ENCODE measurements at regions not wholly inside any gene's neighbourhood (a gene's known extent, or its start where the extent isn't known, plus 50 kb on each side); places are given as distances from the start of the nearest gene placed in this dataset.

DNA sequence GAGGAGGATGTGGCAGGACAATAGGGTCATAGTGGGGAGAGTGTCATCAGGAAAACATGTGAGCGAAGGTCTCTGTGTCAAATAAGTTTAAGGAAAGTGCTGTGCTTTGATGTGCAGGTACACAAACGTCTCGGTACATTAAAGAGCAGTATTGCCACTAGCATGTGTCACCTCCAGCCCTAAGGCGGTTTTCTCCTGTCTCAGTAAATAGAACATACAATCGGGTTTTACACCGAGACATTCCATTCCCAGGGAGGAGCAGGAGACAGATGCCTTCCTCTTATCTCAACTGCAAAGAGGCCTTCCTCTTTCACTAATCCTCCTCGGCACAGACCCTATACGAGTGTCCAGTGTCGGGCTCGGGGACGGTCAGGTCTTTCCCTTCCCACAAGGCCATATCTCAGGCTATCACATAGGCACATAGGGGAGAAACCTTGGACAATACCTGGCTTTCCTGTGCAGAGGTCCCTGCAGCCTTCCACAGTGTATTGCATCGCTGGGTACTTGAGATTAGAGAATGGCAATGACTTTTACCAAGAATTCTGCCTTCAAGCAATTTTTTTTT, 684.5 kb downstream of the PDHA2 start:
- Histone ChIP-seq H3K79me2 (replicated peaks; ENCODE audit: insufficient read depth) (no peaks in the 10 kb centered on the region), H3K27me3 (ENCODE audit: insufficient read depth) (no peaks in the 10 kb centered on the region), H3K27ac (ENCODE audit: low read depth) (no peak overlapping the region), H4K20me1 (replicated peaks; ENCODE audit: insufficient read depth) (no peaks in the 10 kb centered on the region), H3K4me3 (no peak overlapping the region), H3K36me3 (ENCODE audit: insufficient read depth) (no peaks in the 10 kb centered on the region), H3K4me1 (ENCODE audit: insufficient read depth) (no peaks in the 10 kb centered on the region), H3K4me2 (no peak overlapping the region), H2AFZ (no peak overlapping the region), H3F3A (replicated peaks; ENCODE audit: low read depth) (no peaks in the 10 kb centered on the region), H3K9me2 (ENCODE audit: insufficient read depth) (peaks cover 17% of the 10 kb centered on the region)
- Mint-ChIP-seq H3K4me3 (no peak overlapping the region), H3K4me1 (no peaks in the 10 kb centered on the region), H3K9me3 (peaks cover 12% of the 10 kb centered on the region), H3K36me3 (ENCODE audit: low read depth) (peaks cover 9% of the 10 kb centered on the region; the same call in 2 of the 3 replicates), H3K27me3 (ENCODE audit: insufficient read depth, low read depth, poor library complexity) (no peaks in the 10 kb centered on the region), H3K27ac (no peak overlapping the region)
- ATAC-seq (no peak), DNase-seq (ENCODE audit: low spot score) (no peak)
- TF ChIP-seq, protein P1, sequence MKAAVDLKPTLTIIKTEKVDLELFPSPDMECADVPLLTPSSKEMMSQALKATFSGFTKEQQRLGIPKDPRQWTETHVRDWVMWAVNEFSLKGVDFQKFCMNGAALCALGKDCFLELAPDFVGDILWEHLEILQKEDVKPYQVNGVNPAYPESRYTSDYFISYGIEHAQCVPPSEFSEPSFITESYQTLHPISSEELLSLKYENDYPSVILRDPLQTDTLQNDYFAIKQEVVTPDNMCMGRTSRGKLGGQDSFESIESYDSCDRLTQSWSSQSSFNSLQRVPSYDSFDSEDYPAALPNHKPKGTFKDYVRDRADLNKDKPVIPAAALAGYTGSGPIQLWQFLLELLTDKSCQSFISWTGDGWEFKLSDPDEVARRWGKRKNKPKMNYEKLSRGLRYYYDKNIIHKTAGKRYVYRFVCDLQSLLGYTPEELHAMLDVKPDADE (IDR thresholded peaks at IDR 0.05) = no peak
- TF ChIP-seq JUNB (IDR thresholded peaks at IDR 0.05; ENCODE audit: unreplicated experiment) = no peak
- TF ChIP-seq EZH2phosphoT487 (IDR thresholded peaks at IDR 0.05; ENCODE audit: unreplicated experiment) = no peak
- TF ChIP-seq ZNF114 (CRISPR knock-in tag; IDR thresholded peaks at IDR 0.05) = no peak
- TF ChIP-seq NANOG (IDR thresholded peaks at IDR 0.05; ENCODE audit: borderline replicate concordance) = no peak
- TF ChIP-seq EZH2 (IDR thresholded peaks at IDR 0.05; ENCODE audit: low read depth, unreplicated experiment) = no peak
- TF ChIP-seq, protein P2, sequence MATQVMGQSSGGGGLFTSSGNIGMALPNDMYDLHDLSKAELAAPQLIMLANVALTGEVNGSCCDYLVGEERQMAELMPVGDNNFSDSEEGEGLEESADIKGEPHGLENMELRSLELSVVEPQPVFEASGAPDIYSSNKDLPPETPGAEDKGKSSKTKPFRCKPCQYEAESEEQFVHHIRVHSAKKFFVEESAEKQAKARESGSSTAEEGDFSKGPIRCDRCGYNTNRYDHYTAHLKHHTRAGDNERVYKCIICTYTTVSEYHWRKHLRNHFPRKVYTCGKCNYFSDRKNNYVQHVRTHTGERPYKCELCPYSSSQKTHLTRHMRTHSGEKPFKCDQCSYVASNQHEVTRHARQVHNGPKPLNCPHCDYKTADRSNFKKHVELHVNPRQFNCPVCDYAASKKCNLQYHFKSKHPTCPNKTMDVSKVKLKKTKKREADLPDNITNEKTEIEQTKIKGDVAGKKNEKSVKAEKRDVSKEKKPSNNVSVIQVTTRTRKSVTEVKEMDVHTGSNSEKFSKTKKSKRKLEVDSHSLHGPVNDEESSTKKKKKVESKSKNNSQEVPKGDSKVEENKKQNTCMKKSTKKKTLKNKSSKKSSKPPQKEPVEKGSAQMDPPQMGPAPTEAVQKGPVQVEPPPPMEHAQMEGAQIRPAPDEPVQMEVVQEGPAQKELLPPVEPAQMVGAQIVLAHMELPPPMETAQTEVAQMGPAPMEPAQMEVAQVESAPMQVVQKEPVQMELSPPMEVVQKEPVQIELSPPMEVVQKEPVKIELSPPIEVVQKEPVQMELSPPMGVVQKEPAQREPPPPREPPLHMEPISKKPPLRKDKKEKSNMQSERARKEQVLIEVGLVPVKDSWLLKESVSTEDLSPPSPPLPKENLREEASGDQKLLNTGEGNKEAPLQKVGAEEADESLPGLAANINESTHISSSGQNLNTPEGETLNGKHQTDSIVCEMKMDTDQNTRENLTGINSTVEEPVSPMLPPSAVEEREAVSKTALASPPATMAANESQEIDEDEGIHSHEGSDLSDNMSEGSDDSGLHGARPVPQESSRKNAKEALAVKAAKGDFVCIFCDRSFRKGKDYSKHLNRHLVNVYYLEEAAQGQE (IDR thresholded peaks at IDR 0.05; ENCODE audit: unreplicated experiment) = no peak
- no peak for TF ChIP-seq ZNF331 (CRISPR knock-in tag; IDR thresholded peaks at IDR 0.05; ENCODE audit: low read depth)
- TF ChIP-seq POLR2AphosphoS5 (IDR thresholded peaks at IDR 0.05; ENCODE audit: low read depth) = no peak
- TF ChIP-seq, protein P3, sequence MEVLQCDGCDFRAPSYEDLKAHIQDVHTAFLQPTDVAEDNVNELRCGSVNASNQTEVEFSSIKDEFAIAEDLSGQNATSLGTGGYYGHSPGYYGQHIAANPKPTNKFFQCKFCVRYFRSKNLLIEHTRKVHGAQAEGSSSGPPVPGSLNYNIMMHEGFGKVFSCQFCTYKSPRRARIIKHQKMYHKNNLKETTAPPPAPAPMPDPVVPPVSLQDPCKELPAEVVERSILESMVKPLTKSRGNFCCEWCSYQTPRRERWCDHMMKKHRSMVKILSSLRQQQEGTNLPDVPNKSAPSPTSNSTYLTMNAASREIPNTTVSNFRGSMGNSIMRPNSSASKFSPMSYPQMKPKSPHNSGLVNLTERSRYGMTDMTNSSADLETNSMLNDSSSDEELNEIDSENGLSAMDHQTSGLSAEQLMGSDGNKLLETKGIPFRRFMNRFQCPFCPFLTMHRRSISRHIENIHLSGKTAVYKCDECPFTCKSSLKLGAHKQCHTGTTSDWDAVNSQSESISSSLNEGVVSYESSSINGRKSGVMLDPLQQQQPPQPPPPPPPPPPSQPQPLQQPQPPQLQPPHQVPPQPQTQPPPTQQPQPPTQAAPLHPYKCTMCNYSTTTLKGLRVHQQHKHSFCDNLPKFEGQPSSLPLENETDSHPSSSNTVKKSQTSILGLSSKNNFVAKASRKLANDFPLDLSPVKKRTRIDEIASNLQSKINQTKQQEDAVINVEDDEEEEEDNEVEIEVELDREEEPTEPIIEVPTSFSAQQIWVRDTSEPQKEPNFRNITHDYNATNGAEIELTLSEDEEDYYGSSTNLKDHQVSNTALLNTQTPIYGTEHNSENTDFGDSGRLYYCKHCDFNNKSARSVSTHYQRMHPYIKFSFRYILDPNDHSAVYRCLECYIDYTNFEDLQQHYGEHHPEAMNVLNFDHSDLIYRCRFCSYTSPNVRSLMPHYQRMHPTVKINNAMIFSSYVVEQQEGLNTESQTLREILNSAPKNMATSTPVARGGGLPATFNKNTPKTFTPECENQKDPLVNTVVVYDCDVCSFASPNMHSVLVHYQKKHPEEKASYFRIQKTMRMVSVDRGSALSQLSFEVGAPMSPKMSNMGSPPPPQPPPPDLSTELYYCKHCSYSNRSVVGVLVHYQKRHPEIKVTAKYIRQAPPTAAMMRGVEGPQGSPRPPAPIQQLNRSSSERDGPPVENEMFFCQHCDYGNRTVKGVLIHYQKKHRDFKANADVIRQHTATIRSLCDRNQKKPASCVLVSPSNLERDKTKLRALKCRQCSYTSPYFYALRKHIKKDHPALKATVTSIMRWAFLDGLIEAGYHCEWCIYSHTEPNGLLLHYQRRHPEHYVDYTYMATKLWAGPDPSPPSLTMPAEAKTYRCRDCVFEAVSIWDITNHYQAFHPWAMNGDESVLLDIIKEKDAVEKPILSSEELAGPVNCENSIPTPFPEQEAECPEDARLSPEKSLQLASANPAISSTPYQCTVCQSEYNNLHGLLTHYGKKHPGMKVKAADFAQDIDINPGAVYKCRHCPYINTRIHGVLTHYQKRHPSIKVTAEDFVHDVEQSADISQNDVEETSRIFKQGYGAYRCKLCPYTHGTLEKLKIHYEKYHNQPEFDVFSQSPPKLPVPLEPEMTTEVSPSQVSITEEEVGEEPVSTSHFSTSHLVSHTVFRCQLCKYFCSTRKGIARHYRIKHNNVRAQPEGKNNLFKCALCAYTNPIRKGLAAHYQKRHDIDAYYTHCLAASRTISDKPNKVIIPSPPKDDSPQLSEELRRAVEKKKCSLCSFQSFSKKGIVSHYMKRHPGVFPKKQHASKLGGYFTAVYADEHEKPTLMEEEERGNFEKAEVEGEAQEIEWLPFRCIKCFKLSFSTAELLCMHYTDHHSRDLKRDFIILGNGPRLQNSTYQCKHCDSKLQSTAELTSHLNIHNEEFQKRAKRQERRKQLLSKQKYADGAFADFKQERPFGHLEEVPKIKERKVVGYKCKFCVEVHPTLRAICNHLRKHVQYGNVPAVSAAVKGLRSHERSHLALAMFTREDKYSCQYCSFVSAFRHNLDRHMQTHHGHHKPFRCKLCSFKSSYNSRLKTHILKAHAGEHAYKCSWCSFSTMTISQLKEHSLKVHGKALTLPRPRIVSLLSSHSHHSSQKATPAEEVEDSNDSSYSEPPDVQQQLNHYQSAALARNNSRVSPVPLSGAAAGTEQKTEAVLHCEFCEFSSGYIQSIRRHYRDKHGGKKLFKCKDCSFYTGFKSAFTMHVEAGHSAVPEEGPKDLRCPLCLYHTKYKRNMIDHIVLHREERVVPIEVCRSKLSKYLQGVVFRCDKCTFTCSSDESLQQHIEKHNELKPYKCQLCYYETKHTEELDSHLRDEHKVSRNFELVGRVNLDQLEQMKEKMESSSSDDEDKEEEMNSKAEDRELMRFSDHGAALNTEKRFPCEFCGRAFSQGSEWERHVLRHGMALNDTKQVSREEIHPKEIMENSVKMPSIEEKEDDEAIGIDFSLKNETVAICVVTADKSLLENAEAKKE (CRISPR knock-in tag; IDR thresholded peaks at IDR 0.05) = no peak
- TF ChIP-seq, protein P4, sequence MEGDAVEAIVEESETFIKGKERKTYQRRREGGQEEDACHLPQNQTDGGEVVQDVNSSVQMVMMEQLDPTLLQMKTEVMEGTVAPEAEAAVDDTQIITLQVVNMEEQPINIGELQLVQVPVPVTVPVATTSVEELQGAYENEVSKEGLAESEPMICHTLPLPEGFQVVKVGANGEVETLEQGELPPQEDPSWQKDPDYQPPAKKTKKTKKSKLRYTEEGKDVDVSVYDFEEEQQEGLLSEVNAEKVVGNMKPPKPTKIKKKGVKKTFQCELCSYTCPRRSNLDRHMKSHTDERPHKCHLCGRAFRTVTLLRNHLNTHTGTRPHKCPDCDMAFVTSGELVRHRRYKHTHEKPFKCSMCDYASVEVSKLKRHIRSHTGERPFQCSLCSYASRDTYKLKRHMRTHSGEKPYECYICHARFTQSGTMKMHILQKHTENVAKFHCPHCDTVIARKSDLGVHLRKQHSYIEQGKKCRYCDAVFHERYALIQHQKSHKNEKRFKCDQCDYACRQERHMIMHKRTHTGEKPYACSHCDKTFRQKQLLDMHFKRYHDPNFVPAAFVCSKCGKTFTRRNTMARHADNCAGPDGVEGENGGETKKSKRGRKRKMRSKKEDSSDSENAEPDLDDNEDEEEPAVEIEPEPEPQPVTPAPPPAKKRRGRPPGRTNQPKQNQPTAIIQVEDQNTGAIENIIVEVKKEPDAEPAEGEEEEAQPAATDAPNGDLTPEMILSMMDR (conservative IDR thresholded peaks at IDR 0.05; ENCODE audit: low read depth in 2 of 2) = no peak
- no peak for TF ChIP-seq CREB1 (CRISPR knock-in tag; IDR thresholded peaks at IDR 0.05; ENCODE audit: low read depth)
- TF ChIP-seq STAT1 (IDR thresholded peaks at IDR 0.05; ENCODE audit: unreplicated experiment) = no peak

All from GM23338 (cell line).